Loucy (cell line): ENCODE measurements at regions not wholly inside any gene's neighbourhood (a gene's known extent, or its start where the extent isn't known, plus 50 kb on each side); places are given as distances from the start of the nearest gene placed in this dataset.

Experiments used
- H2AFZ ChIP-seq: fragments of 200-600 bp; sonication (generic); 2 replicates; pipeline ENCODE4 v1.6.0; 2016; ENCODE audit warnings: antibody characterized with exemption, mild to moderate bottlenecking, low read length, moderate library complexity
- H3F3A ChIP-seq: fragments of 200-600 bp; 2 replicates; pipeline ENCODE4 v1.6.0; 2016; ENCODE audit warnings: antibody characterized with exemption, low read depth, mild to moderate bottlenecking
- H3K27me3 ChIP-seq: fragments of 200-600 bp; sonication (generic); 2 replicates; pipeline ENCODE4 v1.6.1; 2014; ENCODE audit warnings: low read length, mild to moderate bottlenecking; ENCODE audit not compliant: insufficient read depth, poor library complexity, severe bottlenecking
- H3K36me3 ChIP-seq: fragments of 200-600 bp; sonication (generic); 2 replicates; pipeline ENCODE4 v1.6.1; 2016; ENCODE audit warnings: low read length; ENCODE audit not compliant: insufficient read depth
- H3K4me1 ChIP-seq: fragments of 200-600 bp; sonication (generic); 2 replicates; pipeline ENCODE4 v1.5.1; 2014; ENCODE audit warnings: low read length, mild to moderate bottlenecking; ENCODE audit not compliant: insufficient read depth, poor library complexity, severe bottlenecking
- H3K4me2 ChIP-seq: fragments of 200-600 bp; sonication (generic); 2 replicates; pipeline ENCODE4 v1.6.0; 2014; ENCODE audit warnings: antibody characterized with exemption, low read length, low read depth, mild to moderate bottlenecking; ENCODE audit not compliant: poor library complexity, severe bottlenecking
- H3K4me3 ChIP-seq: fragments of 200-600 bp; sonication (generic); 2 replicates; pipeline ENCODE4 v1.5.1; 2014; ENCODE audit warnings: low read length, mild to moderate bottlenecking, mixed read lengths; ENCODE audit not compliant: poor library complexity, severe bottlenecking
- H3K79me2 ChIP-seq: fragments of 200-600 bp; sonication (generic); 2 replicates; pipeline ENCODE4 v1.6.1; 2014; ENCODE audit warnings: low read length; ENCODE audit not compliant: insufficient read depth
- H3K9ac ChIP-seq: fragments of 200-600 bp; sonication (generic); 2 replicates; pipeline ENCODE4 v1.6.0; 2014; ENCODE audit warnings: mild to moderate bottlenecking, low read depth, low read length, moderate library complexity; ENCODE audit not compliant: poor library complexity, severe bottlenecking
- H3K9me2 ChIP-seq: fragments of 200-600 bp; sonication (generic); replicated peaks from 2 replicates; pipeline ENCODE4 v1.6.1; 2016; ENCODE audit warnings: low read depth, low read length, mixed read lengths
- H3K9me3 ChIP-seq: fragments of 200-600 bp; sonication (generic); 2 replicates; pipeline ENCODE4 v1.6.1; 2014; ENCODE audit warnings: mild to moderate bottlenecking, antibody characterized with exemption, low read length, low read depth; ENCODE audit not compliant: insufficient read depth
- H4K20me1 ChIP-seq: fragments of 200-600 bp; sonication (generic); 2 replicates; pipeline ENCODE4 v1.6.0; 2014; ENCODE audit warnings: antibody characterized with exemption, low read length, mild to moderate bottlenecking; ENCODE audit not compliant: insufficient read depth, poor library complexity, severe bottlenecking
- EZH2phosphoT487 ChIP-seq: fragments of 200-600 bp; IDR thresholded peaks from 2 replicates; pipeline ENCODE4 v1.6.1; 2018; ENCODE audit warnings: antibody characterized with exemption, mild to moderate bottlenecking, moderate library complexity, borderline replicate concordance
- TF ChIP-seq, protein P1 (sequence below): fragments of 200-600 bp; sonication (generic); conservative IDR thresholded peaks from 2 replicates; pipeline ENCODE4 v1.5.1; 2014; ENCODE audit warnings: mild to moderate bottlenecking, antibody characterized with exemption, low read length

DNA sequence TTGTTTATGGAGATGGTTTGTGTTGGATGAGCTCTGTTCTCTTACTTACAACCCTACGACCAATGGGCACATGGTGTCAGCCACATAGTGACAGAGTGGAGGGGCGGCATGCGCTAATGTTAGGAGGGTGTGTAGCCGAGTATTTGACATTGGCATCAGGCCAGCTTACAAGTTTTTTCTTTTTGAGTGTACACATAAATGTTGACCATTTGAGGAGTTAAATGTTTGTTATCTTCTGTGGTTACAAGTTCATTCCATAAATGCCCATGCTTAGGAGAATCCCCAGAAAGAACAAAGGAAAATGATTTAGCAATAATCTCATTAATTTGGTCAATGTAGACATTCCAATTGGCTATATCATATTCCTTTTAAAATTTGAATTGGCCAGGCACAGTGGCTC, 180.1 kb upstream of the ELL2 start:
- Histone ChIP-seq H4K20me1 (no peaks in the 10 kb centered on the region), H3K27me3 (no peaks in the 10 kb centered on the region), H3K4me1 (no peaks in the 10 kb centered on the region), H3K4me2 (no peak overlapping the region), H3K79me2 (no peaks in the 10 kb centered on the region), H2AFZ (no peak overlapping the region), H3K9me2 (no peaks in the 10 kb centered on the region), H3K4me3 (no peak overlapping the region), H3K9ac (no peak overlapping the region), H3F3A (no peaks in the 10 kb centered on the region), H3K9me3 (no peaks in the 10 kb centered on the region), H3K36me3 (no peaks in the 10 kb centered on the region)
- TF ChIP-seq, protein P1, sequence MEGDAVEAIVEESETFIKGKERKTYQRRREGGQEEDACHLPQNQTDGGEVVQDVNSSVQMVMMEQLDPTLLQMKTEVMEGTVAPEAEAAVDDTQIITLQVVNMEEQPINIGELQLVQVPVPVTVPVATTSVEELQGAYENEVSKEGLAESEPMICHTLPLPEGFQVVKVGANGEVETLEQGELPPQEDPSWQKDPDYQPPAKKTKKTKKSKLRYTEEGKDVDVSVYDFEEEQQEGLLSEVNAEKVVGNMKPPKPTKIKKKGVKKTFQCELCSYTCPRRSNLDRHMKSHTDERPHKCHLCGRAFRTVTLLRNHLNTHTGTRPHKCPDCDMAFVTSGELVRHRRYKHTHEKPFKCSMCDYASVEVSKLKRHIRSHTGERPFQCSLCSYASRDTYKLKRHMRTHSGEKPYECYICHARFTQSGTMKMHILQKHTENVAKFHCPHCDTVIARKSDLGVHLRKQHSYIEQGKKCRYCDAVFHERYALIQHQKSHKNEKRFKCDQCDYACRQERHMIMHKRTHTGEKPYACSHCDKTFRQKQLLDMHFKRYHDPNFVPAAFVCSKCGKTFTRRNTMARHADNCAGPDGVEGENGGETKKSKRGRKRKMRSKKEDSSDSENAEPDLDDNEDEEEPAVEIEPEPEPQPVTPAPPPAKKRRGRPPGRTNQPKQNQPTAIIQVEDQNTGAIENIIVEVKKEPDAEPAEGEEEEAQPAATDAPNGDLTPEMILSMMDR = no peak
- TF ChIP-seq EZH2phosphoT487 = no peak

DNA sequence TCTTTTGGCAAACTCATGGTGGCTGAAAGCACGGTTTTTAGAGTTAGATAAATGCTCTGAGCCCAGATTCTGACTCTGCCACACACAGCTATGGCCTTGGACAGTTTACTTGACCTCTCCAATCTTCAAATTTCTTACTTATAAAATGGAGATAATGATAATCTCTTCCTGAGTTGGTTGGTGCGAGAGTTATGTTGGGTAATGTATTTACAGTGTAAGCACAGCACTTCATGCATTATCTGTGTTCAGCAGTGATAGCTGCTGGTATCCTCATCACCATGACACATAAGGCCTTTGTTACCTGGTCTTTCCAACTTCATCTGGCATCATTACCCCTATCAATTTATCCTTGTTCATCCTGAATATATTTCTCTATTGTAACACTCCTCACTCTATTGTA, 178.8 kb upstream of the ELL2 start:
- Histone ChIP-seq H3K27me3 (no peaks in the 10 kb centered on the region), H3K9me3 (no peaks in the 10 kb centered on the region), H3K36me3 (no peaks in the 10 kb centered on the region), H3F3A (no peaks in the 10 kb centered on the region), H3K4me2 (no peak overlapping the region), H3K9ac (no peak overlapping the region), H3K79me2 (no peaks in the 10 kb centered on the region), H4K20me1 (no peaks in the 10 kb centered on the region), H3K9me2 (no peaks in the 10 kb centered on the region), H3K4me1 (no peaks in the 10 kb centered on the region), H3K4me3 (no peak overlapping the region), H2AFZ (no peak overlapping the region)
- TF ChIP-seq EZH2phosphoT487 = no peak
- TF ChIP-seq, protein P1 = no peak

DNA sequence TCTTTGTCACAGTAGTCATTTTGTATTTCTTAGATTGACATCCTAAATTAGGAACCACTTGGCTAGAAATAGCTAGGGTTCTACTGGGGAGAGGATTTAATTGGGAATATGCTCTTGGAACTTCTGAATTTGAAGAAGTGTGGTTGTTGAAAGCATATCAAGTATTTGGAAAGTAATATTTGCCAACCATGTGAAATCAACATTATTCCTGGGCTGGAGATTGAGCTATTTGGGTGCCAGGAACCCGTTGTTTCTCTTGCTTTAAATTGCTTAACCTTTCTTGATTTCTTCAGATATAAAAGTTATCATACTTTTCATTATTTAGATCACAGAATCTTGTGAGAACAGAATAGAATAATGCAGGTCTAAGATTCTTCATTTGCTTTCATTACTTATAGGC, 178.4 kb upstream of the ELL2 start:
- no peaks in the 10 kb centered on the region for H3K36me3 ChIP-seq
- TF ChIP-seq, protein P1 = no peak
- H2AFZ ChIP-seq = no peak overlapping the region
- no peaks in the 10 kb centered on the region for H3F3A ChIP-seq
- H4K20me1 ChIP-seq = no peaks in the 10 kb centered on the region
- H3K9me2 ChIP-seq = no peaks in the 10 kb centered on the region
- H3K9ac ChIP-seq = no peak overlapping the region
- no peaks in the 10 kb centered on the region for H3K4me1 ChIP-seq
- no peaks in the 10 kb centered on the region for H3K9me3 ChIP-seq
- no peaks in the 10 kb centered on the region for H3K27me3 ChIP-seq
- H3K4me2 ChIP-seq = no peak overlapping the region
- H3K79me2 ChIP-seq = no peaks in the 10 kb centered on the region
- H3K4me3 ChIP-seq = no peak overlapping the region
